Urinary bladder (tissue), 3 donors: ENCODE measurements at regions not wholly inside any gene's neighbourhood (a gene's known extent, or its start where the extent isn't known, plus 50 kb on each side); places are given as distances from the start of the nearest gene placed in this dataset.

ENCODE experiments used
- DNase-seq: peaks from one replicate; pipeline ENCODE4 v3.0.0-alpha.2; 2015; ENCODE audit errors: extremely low spot score
- H3K27ac ChIP-seq: one replicate; pipeline ENCODE4 v1.5.1; 2013; ENCODE audit warnings: low read depth, mild to moderate bottlenecking, moderate library complexity
- H3K36me3 ChIP-seq: one replicate; pipeline ENCODE4 v1.6.1; 2013; ENCODE audit warnings: mild to moderate bottlenecking, moderate library complexity; ENCODE audit not compliant: insufficient read depth
- H3K4me1 ChIP-seq: one replicate; pipeline ENCODE4 v1.6.1; 2013; ENCODE audit warnings: mild to moderate bottlenecking, moderate library complexity; ENCODE audit not compliant: insufficient read depth
- H3K4me3 ChIP-seq: one replicate; pipeline ENCODE4 v1.5.1; 2013; ENCODE audit warnings: low read depth, low read length
- WGBS: extraction: QIAGEN DNeasy Blood & Tissue Kit; methylation state at CpG from one replicate; pipeline ENCODE4 v1.1.7; 2013; 5-methylcytosine and 5-hydroxymethylcytosine counted together
- donor health status: healthy with polysubstance abuse.
- donor health status: healthy.

DNA sequence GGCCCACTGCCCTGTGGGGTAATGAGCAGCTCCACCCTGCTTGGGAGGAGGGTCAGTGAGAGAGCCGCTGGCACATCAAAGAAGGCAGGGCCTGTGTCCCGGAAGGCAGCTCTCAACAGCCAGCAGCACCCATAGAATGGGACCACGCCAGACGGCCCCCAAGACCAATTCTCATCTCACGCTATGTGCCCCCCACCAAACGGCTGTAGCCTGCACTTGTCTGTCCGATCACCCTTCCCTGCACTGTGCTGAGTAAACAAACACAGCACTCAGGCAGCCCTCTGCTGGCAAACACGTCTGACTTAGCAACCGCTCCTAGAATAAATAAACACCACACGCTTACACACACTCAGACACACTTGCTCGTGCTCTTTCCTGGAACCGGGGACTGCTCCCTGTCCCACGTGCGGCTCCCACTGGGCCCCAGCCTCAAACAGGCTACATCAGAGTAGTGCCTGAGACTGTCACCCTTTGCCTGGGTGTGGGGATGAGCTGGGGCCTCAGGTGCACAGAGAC is 53.2 kb upstream of the CDON start:
- no peak overlapping the region for H3K4me3 ChIP-seq
- no peak overlapping the region for H3K27ac ChIP-seq
- DNase-seq, result peak; percentile 89
- peaks cover 1% of the 10 kb centered on the region for H3K4me1 ChIP-seq
- 22% methylated on average over 14 of the region's 14 CpGs for whole genome bisulfite sequencing
- H3K36me3 ChIP-seq, result no peaks in the 10 kb centered on the region

DNA sequence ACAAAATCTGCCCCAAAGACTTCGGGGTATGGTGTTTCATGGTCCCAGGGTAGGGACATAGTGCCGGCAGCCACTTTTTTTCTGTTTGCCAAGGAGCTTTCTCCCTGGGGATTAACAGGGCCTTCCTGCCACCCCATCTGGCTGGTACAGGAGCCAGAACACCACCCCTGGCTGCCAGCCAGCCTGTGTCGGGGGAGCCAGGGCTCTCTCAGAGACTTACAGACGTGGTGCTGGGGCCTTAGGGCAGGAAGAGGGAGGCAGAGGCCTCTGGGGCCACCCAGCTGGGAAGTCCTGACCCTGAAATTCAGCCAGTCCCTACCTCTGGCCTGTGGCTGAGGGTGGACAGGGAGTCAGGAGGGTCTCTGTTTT is 52.4 kb upstream of the CDON start:
- Histone ChIP-seq H3K27ac (no peak overlapping the region), H3K4me3 (no peak overlapping the region), H3K36me3 (no peaks in the 10 kb centered on the region), H3K4me1 (peaks cover 1% of the 10 kb centered on the region)
- no peak for DNase-seq
- WGBS, result 33% methylated on average over 4 of the region's 4 CpGs

- Histone ChIP-seq H3K4me3 (no peak overlapping the region), H3K4me1 (peaks cover 1% of the 10 kb centered on the region), H3K27ac (no peak overlapping the region), H3K36me3 (no peaks in the 10 kb centered on the region)
- DNase-seq, result no peak
- 71% methylated on average over 6 of the region's 6 CpGs for WGBS
Observed at GRCh38 chr11:126114486-126115126, 51.9 kb upstream of the CDON start.

DNA sequence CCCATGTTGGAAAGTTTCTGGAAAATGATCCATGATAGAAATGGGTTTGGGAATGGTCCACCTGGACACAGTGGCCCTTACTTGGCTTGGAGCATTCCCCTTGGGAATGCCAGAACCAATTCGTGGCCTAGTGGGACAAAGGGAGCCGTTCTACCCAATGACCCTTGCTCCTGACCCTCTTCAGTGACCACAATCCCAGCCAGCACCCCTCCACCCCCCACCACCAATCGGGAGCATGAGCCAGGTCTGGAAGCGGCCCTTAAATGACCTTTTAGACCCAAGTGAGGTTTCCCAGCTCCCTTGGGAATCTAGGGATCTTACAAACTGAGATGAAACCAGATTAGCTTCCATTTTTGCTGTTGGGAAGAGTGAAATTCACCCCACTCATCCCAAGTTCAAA is 51.3 kb upstream of the CDON start:
- Histone ChIP-seq H3K4me1 (peaks cover 1% of the 10 kb centered on the region), H3K4me3 (no peak overlapping the region), H3K27ac (no peak overlapping the region), H3K36me3 (no peaks in the 10 kb centered on the region)
- DNase-seq, result no peak
- 36% methylated on average over 4 of the region's 4 CpGs for WGBS

DNA sequence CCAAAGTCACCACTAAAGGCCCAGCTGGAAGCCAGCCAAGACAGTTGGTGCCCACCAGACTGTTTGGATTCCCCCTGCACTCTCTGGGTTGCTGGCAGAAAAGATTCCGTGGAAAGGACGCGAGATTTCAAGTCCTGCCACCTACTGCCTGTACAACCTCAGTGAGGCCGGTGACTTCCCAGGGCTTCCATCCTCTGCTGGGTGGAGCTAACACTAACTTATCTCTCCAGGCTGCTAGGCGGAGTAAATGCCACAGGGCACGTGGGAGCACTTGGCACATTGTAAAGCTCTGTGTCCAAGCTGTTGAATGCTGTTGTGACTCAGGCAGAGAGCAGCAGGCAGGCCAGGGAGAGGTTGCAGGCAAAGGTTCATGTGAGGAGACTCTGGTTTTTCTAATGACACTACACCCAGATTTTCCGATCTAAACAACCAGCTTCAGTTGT is 50.9 kb upstream of the CDON start:
- peaks cover 1% of the 10 kb centered on the region for H3K4me1 ChIP-seq
- 26% methylated on average over 7 of the region's 7 CpGs for WGBS
- DNase-seq, result peak; percentile 85
- no peak overlapping the region for H3K27ac ChIP-seq
- no peak overlapping the region for H3K4me3 ChIP-seq
- no peaks in the 10 kb centered on the region for H3K36me3 ChIP-seq

- Histone ChIP-seq H3K36me3 (no peaks in the 10 kb centered on the region), H3K4me1 (peaks cover 1% of the 10 kb centered on the region), H3K4me3 (no peak overlapping the region), H3K27ac (no peak overlapping the region)
- no peak for DNase-seq
- WGBS, result 82% methylated on average over 9 of the region's 9 CpGs
Observed at GRCh38 chr11:126113012-126113411, 50.3 kb upstream of the CDON start.

DNA sequence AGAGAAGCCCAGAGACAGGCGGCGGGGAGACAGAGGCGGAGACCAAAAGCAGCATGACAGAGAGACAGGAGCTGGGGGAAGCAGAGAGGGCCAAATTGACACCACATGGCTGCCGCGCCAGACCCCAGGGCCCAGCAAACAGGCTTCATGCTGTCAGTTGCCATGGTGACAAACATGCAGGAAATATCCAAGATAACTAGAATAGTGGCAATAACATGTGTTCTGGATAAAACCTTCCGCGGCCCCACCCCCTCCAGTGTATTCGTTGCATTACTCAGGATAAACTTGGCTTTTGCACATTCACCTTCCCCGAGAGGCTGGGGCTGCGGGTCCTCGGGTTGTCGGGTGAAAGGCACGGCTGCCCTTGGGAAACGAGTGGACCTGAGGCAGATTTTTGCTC is 49.9 kb upstream of the CDON start:
- Histone ChIP-seq H3K36me3 (no peaks in the 10 kb centered on the region), H3K4me1 (peaks cover 1% of the 10 kb centered on the region), H3K4me3 (no peak overlapping the region), H3K27ac (no peak overlapping the region)
- no peak for DNase-seq
- WGBS, result 47% methylated on average over 14 of the region's 14 CpGs
